Heart left ventricle (tissue), 16 donors: ENCODE measurements at regions not wholly inside any gene's neighbourhood (a gene's known extent, or its start where the extent isn't known, plus 50 kb on each side); places are given as distances from the start of the nearest gene placed in this dataset.
"Not testable (repeated sequence)": the region's sequence is repeated elsewhere in the genome, so short reads cannot be mapped to it uniquely, and the experiment has no call there.

Source experiments
- ATAC-seq, 4 donors: fragments of 200-7000 bp; cut with Tn5 transposase; one replicate each; pipeline ENCODE4 v1.9.1; 2020 to 2022; ENCODE audit warnings: moderate library complexity in 4 of 4, mild to moderate bottlenecking in 3 of 4, moderate number of reproducible peaks in 1 of 4
- DNase-seq, 5 donors: peaks; one replicate each; pipeline ENCODE4 v3.0.0-alpha.2; 2020
- H3K27ac ChIP-seq, 12 donors: fragments of 200-600 bp; sonication (generic) in 4 of 12; one replicate each; pipeline versions ENCODE4 v1.5.0 to v1.8.0; 2016 to 2022; ENCODE audit warnings: mild to moderate bottlenecking in 2 of 12
- H3K27me3 ChIP-seq, 9 donors: fragments of 200-600 bp; sonication (generic) in 2 of 9; one replicate each; pipeline versions ENCODE4 v1.5.1 to v1.8.0; 2016 to 2022; ENCODE audit warnings: mild to moderate bottlenecking in 3 of 9
- H3K36me3 ChIP-seq, 9 donors: fragments of 200-600 bp; sonication (generic) in 2 of 9; one replicate each; pipeline versions ENCODE4 v1.5.0 to v1.8.0; 2018 to 2022; ENCODE audit warnings: mild to moderate bottlenecking in 2 of 9
- H3K4me1 ChIP-seq, 12 donors: fragments of 200-600 bp; sonication (generic) in 4 of 12; one replicate each; pipeline versions ENCODE4 v1.5.0 to v1.8.0; 2016 to 2022; ENCODE audit warnings: mild to moderate bottlenecking in 3 of 12
- H3K4me3 ChIP-seq, 12 donors: fragments of 200-600 bp; sonication (generic) in 4 of 12; one replicate each; pipeline versions ENCODE4 v1.5.0 to v1.8.0; 2017 to 2022; ENCODE audit warnings: mild to moderate bottlenecking in 9 of 12, moderate library complexity in 4 of 12
- H3K9me3 ChIP-seq, 12 donors: fragments of 200-600 bp; sonication (generic) in 4 of 12; one replicate each; pipeline versions ENCODE4 v1.5.0 to v1.8.0; 2016 to 2022; ENCODE audit warnings: mild to moderate bottlenecking in 1 of 12
- CTCF ChIP-seq, 12 donors: fragments of 200-600 bp; sonication (generic) in 4 of 12; IDR thresholded peaks; one replicate each; pipeline versions ENCODE4 v1.5.0 to v1.8.0; 2018 to 2022; ENCODE audit warnings: antibody characterized with exemption in 12 of 12, mild to moderate bottlenecking in 5 of 12
- POLR2A ChIP-seq, 2 donors: fragments of 450-650 bp; IDR thresholded peaks; one replicate each; pipeline ENCODE4 v1.6.1; 2017; ENCODE audit warnings: antibody characterized with exemption in 2 of 2, mild to moderate bottlenecking in 2 of 2, moderate library complexity in 2 of 2
- WGBS, 4 donors: extraction: QIAGEN DNeasy Blood & Tissue Kit in 2 of 4; methylation state at CpG; one replicate each; pipeline versions ENCODE4 v1.1.5 to v1.1.7; 2013 to 2018; 5-methylcytosine and 5-hydroxymethylcytosine counted together
- intact Hi-C, 10 donors: fragments of 100-400 bp; cut with DNase I; formaldehyde crosslinking; loops; one replicate each; pipeline versions ENCODE4 v1.11.1 to v1.14.2; 2022
- donor health status: ischemic (EF 13 %, LVEDD 7.1; RV severe dilation, severe dysfunction).
- donor health status: healthy with polysubstance abuse.
- donor health status: DM: no; HTN: yes; CAD: no.
- donor health status: DM: no; HTN: no; CAD: no.
- donor health status: ischemic (EF 25% LVEDD 6.9; RV normal size, moderate dysfunction).
- donor health status: ischemic (EF 25% LVEDD 5.7; RV mildly dilated, moderate dysfunction).
- donor health status: healthy.
- donor health status: DM: yes; HTN: yes; CAD: no.
- donor health status: ischemic (EF 35%, LVEDD 5.7; RV mildly dilated, moderate dysfunction).
- donor health status: nonischemic (EF 11% LVEDD 7.7; RV severe dilation, severe dysfunction).
- donor health status: DM: yes; HTN: yes; CAD: no.
- donor health status: PGD.
- donor health status: ischemic (EF 29% LVEDD 5.4; RV normal size, mild dysfunction).
- donor health status: nonischemic (EF 23%, LVEDD 6.1; RV moderate dilation, normal function).

- intact Hi-C loops: loop anchor here in 1 of 10 donors (10.0 kb wide), 1 partner anchor 241 kb away; no protein-coding TSS in a partner anchor
- no peaks in the 10 kb centered on the region for H3K36me3 ChIP-seq
- peaks cover 0 to 25% (median 4%) of the 10 kb centered on the region in 9 donors for H3K27me3 ChIP-seq
- no peaks in the 10 kb centered on the region for H3K9me3 ChIP-seq
- DNase-seq: no peak
- H3K4me3 ChIP-seq: no peak overlapping the region
- TF ChIP-seq CTCF (IDR thresholded peaks at IDR 0.05) (peak in 11 of 12 donors; percentile 27 to 51 (median 35)), POLR2A (IDR thresholded peaks at IDR 0.05) (no peak)
- H3K4me1 ChIP-seq: no peaks in the 10 kb centered on the region
- no peak for ATAC-seq
- WGBS, 4 donors: 59 to 80% (median 74%) methylated on average over 5 of the region's 5 CpGs
- no peak overlapping the region for H3K27ac ChIP-seq
Observed at GRCh38 chr12:54723379-54724256, 75.5 kb upstream of the DCD start.

- intact Hi-C loops: loop anchor here in 1 of 10 donors (10.0 kb wide), 1 partner anchor 243 kb away; no protein-coding TSS in a partner anchor
- ATAC-seq: no peak
- WGBS, 4 donors: 59 to 65% (median 62%) methylated on average over 3 of the region's 3 CpGs
Observed at GRCh38 chr12:54721312-54721711, 73.1 kb upstream of the DCD start.

GRCh38 chr12:54719691-54720090, 71.5 kb upstream of the DCD start:
- no peak for TF ChIP-seq POLR2A (IDR thresholded peaks at IDR 0.05)
- TF ChIP-seq CTCF (IDR thresholded peaks at IDR 0.05): no peak
- DNase-seq: no peak
- H3K4me1 ChIP-seq: no peaks in the 10 kb centered on the region
- intact Hi-C loops: loop anchor here in 1 of 10 donors (10.0 kb wide), 1 partner anchor 245 kb away; no protein-coding TSS in a partner anchor
- no peaks in the 10 kb centered on the region for H3K36me3 ChIP-seq
- no peak overlapping the region for H3K27ac ChIP-seq
- H3K27me3 ChIP-seq: peaks cover 0 to 22% (median 4%) of the 10 kb centered on the region in 9 donors
- no peak overlapping the region for H3K4me3 ChIP-seq
- H3K9me3 ChIP-seq: no peaks in the 10 kb centered on the region
- WGBS, 4 donors: 66 to 74% (median 71%) methylated on average over 5 of the region's 5 CpGs
- ATAC-seq: no peak

More at GRCh38 chr12:54721312-54721711, 73.1 kb upstream of the DCD start:
- Histone ChIP-seq H3K27ac (no peak overlapping the region), H3K27me3 (peaks cover 0 to 22% (median 4%) of the 10 kb centered on the region in 9 donors), H3K9me3 (no peaks in the 10 kb centered on the region), H3K4me1 (no peaks in the 10 kb centered on the region), H3K4me3 (no peak overlapping the region), H3K36me3 (no peaks in the 10 kb centered on the region)
- TF ChIP-seq POLR2A (IDR thresholded peaks at IDR 0.05): no peak
- no peak for TF ChIP-seq CTCF (IDR thresholded peaks at IDR 0.05)
- no peak for DNase-seq

GRCh38 chr12:54716261-54716660, 68.1 kb upstream of the DCD start:
- peaks cover 0 to 32% (median 5%) of the 10 kb centered on the region in 9 donors for H3K27me3 ChIP-seq
- intact Hi-C loops: no loop called here
- ATAC-seq: no peak
- TF ChIP-seq POLR2A (IDR thresholded peaks at IDR 0.05): no peak
- no peak for TF ChIP-seq CTCF (IDR thresholded peaks at IDR 0.05)
- H3K9me3 ChIP-seq: no peaks in the 10 kb centered on the region
- H3K4me3 ChIP-seq: no peak overlapping the region
- H3K36me3 ChIP-seq: no peaks in the 10 kb centered on the region
- no peak overlapping the region for H3K27ac ChIP-seq
- WGBS, 4 donors: 43 to 64% (median 57%) methylated on average over 2 of the region's 2 CpGs
- H3K4me1 ChIP-seq: no peaks in the 10 kb centered on the region
- no peak for DNase-seq

GRCh38 chr12:54713876-54714275, 65.7 kb upstream of the DCD start:
- H3K36me3 ChIP-seq, H3K4me1 ChIP-seq, DNase-seq, H3K4me3 ChIP-seq, ATAC-seq, intact Hi-C loops, H3K9me3 ChIP-seq, H3K27ac ChIP-seq: not testable (repeated sequence)
- peaks cover 0 to 20% (median 5%) of the 10 kb centered on the region in 9 donors for H3K27me3 ChIP-seq
- WGBS, 4 donors: 30 to 77% (median 52%) methylated on average over 2 to 3 of the region's 3 CpGs
